Activated CD4-positive, alpha-beta T cell treated with anti-CD3 and anti-CD28 coated beads, Interleukin-2, Interleukin-4, amounts not matched to agents 100 ng/mL and 50 ng/mL, durations not matched to agents 16 hours and 8 hours (primary cell): ENCODE measurements at regions not wholly inside any gene's neighbourhood (a gene's known extent, or its start where the extent isn't known, plus 50 kb on each side); places are given as distances from the start of the nearest gene placed in this dataset.

Experiments
- DNase-seq: peaks from one replicate; pipeline ENCODE4 v3.0.0-alpha.2; 2020; ENCODE audit warnings: low spot score

- no peak for DNase-seq
Measured at GRCh38 chr10:31644931-31645633, 283.5 kb downstream of the ARHGAP12 start.

- no peak for DNase-seq
Measured at GRCh38 chr10:31642281-31642680, 286.4 kb downstream of the ARHGAP12 start.

DNA sequence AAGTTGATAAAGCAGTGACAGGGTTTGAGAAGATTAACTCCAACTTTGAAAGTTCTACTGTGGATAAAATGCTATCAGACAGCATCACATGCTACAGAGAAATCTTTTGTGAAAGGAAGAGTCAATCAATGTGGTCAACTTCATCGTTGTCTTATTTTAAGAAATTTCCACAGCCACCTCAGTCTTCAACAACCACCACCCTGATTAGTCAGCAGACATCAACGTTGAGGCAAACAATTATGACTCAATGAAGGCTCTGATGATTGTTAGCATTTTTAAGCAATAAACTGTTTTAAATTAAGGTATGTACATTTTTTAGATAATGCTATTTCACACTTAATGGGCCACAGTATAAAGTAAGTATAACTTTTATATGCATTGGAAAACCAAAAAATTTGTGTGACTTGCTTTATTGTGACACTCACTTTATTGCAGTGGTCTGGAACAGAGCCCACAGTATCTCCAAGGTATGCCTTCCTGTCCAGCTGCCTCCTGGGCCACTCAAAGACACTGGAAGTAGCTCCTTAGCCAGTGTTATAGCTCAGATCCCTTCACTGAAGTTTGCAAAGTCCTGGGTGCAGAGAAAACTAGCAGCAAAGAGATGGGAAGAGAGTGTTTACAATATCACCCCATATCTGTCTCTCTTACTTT lies 293.1 kb downstream of the ARHGAP12 start:
- no peak for DNase-seq

GRCh38 chr10:31635009-31635408 lies 293.6 kb downstream of the ARHGAP12 start:
- no peak for DNase-seq

GRCh38 chr10:31630861-31631567 lies 297.6 kb downstream of the ARHGAP12 start:
- DNase-seq, result no peak

DNA sequence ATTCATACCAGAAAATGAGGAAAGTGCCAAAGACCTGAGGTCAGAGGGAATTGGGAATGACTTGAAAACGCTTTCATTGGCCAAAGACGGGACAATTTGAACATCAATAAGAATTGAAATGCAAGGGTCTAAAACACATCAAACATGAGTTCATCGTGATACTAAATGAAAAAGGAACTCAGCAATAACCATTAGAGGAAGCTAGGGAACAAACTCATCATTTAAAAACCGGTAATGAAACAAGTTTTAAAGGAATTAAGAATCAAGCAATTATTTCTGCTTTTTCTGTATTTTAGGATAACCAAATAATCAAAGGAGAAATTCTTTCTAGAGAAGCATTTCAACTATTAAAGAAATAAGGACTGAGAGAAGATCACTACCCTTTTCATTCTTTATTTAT lies 303.1 kb downstream of the ARHGAP12 start:
- no peak for DNase-seq

GRCh38 chr10:31624611-31625010 lies 304.0 kb downstream of the ARHGAP12 start:
- no peak for DNase-seq

DNA sequence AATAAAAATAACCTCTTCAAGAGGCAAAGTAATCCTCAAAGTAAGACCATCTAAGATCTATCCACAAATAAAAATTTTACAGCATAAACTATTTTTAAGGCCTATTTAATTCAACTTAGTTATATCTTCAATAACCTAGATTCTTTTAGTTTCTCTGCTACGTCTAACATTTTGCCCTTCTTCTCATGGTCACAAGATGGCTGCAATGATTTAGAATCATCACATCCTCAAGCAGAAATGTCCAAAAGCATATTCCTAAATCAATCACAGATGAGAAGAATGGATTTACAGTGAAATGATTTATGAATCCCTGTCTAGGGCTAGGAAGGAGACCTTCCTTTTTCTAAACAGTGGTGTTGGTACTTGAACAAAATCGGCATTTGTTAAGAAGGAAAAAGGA lies 304.7 kb downstream of the ARHGAP12 start:
- DNase-seq, result no peak

- DNase-seq, result no peak
Measured at GRCh38 chr10:31623466-31623865, 304.4 kb downstream of the ZEB1 start.

- no peak for DNase-seq
Measured at GRCh38 chr10:31622978-31623377, 304.0 kb downstream of the ZEB1 start.

DNA sequence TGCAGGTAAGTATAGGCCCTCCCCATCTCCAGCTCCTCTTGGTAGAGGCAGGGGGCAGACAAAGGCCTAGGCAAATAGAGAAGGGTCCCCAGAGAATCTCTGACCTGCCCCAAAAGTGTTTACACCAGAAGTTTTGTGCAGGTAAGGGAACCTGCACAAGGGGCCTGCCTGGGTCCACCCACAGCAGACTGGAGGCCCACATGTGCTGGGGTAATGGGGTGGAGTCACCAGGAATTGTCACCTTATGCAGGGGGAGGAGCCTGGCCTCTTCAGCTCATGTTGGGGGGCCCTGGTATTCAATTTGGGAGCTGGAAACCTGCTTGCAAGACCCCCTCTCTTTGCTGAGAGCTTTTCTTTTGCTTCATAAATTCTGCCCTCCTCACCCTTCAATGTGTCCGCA lies 302.7 kb downstream of the ZEB1 start:
- DNase-seq, result no peak

- DNase-seq, result no peak
Measured at GRCh38 chr10:31620226-31621151, 301.5 kb downstream of the ZEB1 start.

DNA sequence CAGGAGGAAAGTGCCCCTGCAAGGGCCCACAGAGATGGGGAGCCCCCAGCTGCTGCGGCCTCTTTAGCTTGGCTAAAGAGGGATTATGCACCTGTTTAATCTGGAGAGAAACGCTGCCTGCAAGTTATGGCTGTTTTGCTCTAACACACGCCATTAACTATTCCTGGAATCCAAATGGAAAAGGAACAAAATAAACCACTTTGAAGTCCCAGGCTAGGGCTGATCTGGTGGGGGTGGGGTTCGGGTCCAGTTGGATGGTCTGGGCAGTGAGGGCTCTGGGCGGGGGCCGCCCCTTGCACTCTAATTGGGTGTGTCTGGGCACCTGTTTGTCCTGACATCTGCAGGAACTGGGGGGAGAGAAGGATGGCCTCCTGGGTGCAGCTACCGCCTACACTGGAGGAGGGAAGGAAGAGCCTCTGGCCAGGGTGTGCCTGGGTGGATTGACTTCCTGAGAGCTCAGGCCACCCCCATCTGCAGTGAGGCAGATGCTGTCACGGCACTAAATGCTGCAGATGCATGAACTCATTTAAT lies 300.6 kb downstream of the ZEB1 start:
- no peak for DNase-seq

DNA sequence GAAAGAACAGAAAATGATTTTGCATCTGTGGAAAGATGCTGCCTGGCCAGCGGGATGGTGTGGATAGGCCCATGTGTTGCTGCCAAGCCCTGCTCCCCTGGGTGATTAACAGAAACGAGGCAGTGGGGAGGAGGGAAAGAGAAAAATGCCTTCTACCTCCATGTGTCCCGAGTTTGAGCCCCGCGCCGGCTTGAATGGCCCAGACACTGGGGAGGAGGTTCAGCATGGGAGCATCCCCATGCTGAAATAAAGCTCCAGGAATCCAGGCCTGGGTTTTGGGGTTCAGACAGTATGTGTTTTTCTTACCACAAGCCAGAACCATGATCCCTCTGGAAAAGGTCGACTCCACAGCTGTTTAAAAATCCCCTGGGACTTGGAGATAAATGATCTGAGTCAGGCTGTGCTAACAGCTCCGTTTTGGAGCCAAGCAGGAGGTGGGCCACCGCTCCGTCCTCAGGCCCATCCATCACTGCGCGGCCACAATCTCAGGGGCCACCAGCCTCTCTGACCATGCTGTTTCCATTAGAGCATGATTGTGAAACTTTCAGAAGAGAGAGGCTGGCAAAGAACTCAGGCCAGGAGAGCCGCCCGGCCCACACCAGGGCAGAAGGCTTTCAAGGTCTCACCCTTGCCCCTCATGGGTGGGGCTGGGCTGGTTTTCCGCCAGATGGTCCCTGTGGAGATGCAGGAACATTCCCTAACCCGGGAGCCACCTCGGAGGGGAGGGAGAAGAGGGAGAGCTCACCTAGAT lies 299.7 kb downstream of the ZEB1 start:
- no peak for DNase-seq

DNA sequence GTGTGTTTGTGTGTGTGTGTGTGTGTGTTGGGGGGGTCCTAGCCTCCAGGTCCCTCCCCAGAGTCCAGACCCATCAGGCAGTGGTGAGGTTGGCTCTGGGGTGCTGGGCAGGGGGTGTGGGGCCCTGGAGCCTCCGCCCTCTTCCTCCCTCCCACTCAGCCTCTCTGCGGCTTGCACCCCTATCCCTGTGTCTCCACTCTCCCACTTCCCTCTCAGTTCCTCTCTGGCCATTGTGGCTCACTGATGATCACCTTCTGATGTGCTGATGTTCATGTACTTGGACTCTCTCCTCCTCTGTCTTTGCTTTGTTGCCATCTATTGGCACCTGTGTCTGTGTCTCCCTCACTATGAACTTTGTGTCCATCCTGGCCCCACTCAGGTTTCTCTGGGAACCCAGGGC lies 298.7 kb downstream of the ZEB1 start:
- no peak for DNase-seq

- DNase-seq, result no peak
Measured at GRCh38 chr10:31617133-31617532, 298.1 kb downstream of the ZEB1 start.

DNA sequence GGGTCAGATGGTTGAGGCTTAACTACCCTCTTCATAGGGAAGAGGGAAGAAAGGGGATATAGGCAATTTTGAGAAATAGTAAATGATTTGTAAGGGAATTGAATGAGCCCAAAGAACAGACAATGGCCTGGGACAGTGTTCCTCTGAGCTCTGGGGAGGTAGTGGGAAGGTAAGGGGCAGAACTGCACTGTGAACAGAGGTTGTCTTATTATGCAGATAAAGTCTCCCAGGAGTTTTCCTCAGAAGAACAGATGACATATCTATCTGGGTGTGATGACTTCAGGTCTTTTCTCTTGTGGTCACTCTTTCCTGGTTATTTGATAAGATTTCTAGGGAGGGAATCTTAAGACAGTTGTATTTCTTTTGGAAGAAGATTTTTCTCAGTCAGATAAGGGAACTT lies 296.1 kb downstream of the ZEB1 start:
- no peak for DNase-seq

DNA sequence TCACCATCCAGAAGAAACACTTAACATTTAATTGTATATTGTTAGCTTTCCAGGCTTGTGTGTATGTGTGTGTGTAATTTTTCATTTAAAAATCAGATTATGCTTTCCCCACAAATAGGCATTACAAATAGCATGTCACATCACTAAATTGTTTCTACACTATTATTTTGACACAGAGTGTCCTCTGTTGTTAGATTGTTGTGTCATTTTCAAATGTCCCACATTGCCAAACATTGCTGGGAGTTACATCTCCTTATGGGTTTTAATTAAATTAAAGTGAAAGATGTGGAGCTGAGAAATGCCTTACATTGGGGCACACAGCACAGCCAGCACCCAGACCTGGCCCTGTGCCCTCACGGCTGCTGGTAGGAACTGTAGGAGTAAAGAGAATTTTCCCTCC lies 295.6 kb downstream of the ZEB1 start:
- DNase-seq, result no peak

- no peak for DNase-seq
Measured at GRCh38 chr10:31612082-31612481, 293.1 kb downstream of the ZEB1 start.

GRCh38 chr10:31611161-31611560 lies 292.1 kb downstream of the ZEB1 start:
- no peak for DNase-seq

GRCh38 chr10:31607481-31607880 lies 288.5 kb downstream of the ZEB1 start:
- no peak for DNase-seq
